COLO829 (cell line): ENCODE measurements at regions not wholly inside any gene's neighbourhood (a gene's known extent, or its start where the extent isn't known, plus 50 kb on each side); places are given as distances from the start of the nearest gene placed in this dataset.

Experiments
- DNase-seq: peaks from one replicate; pipeline ENCODE4 v3.0.0; 2012; ENCODE audit warnings: low spot score

GRCh38 chr5:126366199-126366560 lies 57.0 kb upstream of the GRAMD2B start:
- DNase-seq: no peak

- DNase-seq: no peak
These were observed 54.9 kb upstream of the GRAMD2B start for GRCh38 chr5:126368239-126368812.

GRCh38 chr5:126369083-126369482 lies 54.1 kb upstream of the GRAMD2B start:
- no peak for DNase-seq

- no peak for DNase-seq
These were observed 53.0 kb upstream of the GRAMD2B start for GRCh38 chr5:126369995-126370731.

GRCh38 chr5:126370796-126371718 lies 52.2 kb upstream of the GRAMD2B start:
- DNase-seq: no peak

- no peak for DNase-seq
These were observed 49.7 kb upstream of the GRAMD2B start for GRCh38 chr5:126373375-126374108.
